ENCODE measurements at regions not wholly inside any gene's neighbourhood (a gene's known extent, or its start where the extent isn't known, plus 50 kb on each side); places are given as distances from the start of the nearest gene placed in this dataset.

DNA sequence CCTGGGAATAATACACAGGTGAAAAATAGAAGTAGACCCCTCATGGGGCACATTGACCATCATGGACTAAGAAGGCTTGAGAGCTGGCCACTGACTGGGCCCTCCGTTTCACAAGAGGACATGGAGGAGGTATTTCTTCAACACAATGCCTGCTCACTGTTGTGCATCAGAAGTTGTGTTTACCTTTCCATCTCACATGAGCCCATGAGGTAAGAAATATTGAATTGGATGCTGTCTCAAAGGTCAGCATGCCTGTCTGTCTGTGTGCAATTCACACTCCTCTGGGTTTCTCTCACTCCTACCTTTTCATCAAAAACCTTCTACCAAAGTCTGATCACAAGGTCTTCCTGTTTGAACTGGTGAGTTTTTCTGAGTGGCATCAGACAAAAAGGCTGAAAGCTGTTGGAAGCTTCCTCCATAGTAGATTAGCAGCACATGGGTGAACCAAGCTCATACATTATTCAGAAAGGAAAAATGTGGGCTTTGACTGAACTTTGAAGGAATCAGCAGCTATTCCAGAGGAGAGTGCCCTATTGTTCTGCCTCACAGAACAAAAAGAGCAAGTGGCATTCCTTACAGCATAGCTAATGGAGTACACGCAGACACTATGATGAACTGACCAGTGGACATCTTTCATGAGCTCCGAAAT, 143.2 kb upstream of the RND3 start:
- Histone ChIP-seq H3K14ac (ENCODE audit: insufficient read depth, low read length) (no peak overlapping the region), H3K23ac (ENCODE audit: insufficient read length, low read depth, low read length) (no peak overlapping the region), H3K4ac (ENCODE audit: low read depth, low read length) (no peak overlapping the region), H2BK5ac (ENCODE audit: insufficient read length, low read length) (no peak overlapping the region), H3K23me2 (ENCODE audit: insufficient read length, low read depth, low read length, poor library complexity, severe bottlenecking) (no peaks in the 10 kb centered on the region), H2AK5ac (ENCODE audit: insufficient read length, low read length) (no peak overlapping the region), H3T11ph (ENCODE audit: low read length) (no peak overlapping the region), H4K8ac (replicated peaks; ENCODE audit: insufficient read length, low read depth, low read length) (no peak overlapping the region), H2BK120ac (ENCODE audit: low read depth, low read length, poor library complexity, severe bottlenecking) (no peak overlapping the region), H3K9ac (ENCODE audit: extremely low read depth, insufficient read length, low read length) (no peak overlapping the region), H4K5ac (ENCODE audit: insufficient read length, low read depth, low read length) (no peak overlapping the region), H3K79me2 (ENCODE audit: insufficient read depth, low read length) (no peaks in the 10 kb centered on the region), H3K9me3 (ENCODE audit: control insufficient read depth, low read depth, low read length) (no peaks in the 10 kb centered on the region), H3K4me2 (ENCODE audit: insufficient read depth, insufficient read length, low read length) (no peak overlapping the region), H4K20me1 (ENCODE audit: control insufficient read depth, insufficient read depth, insufficient read length) (no peaks in the 10 kb centered on the region), H2BK20ac (ENCODE audit: low read depth, low read length, poor library complexity, severe bottlenecking) (no peak overlapping the region), H3K27me3 (ENCODE audit: insufficient read depth, low read length) (no peaks in the 10 kb centered on the region), H3K18ac (ENCODE audit: insufficient read length, low read depth, low read length) (no peak overlapping the region), H3K27ac (ENCODE audit: insufficient read length, low read depth, low read length) (no peak overlapping the region), H2BK15ac (ENCODE audit: low read depth, low read length) (no peak overlapping the region), H3K56ac (ENCODE audit: insufficient read length, low read depth, low read length) (no peak overlapping the region), H3K79me1 (ENCODE audit: insufficient read depth, low read depth, low read length, poor library complexity, severe bottlenecking) (no peaks in the 10 kb centered on the region), H3K4me1 (ENCODE audit: insufficient read depth, low read length) (no peaks in the 10 kb centered on the region), H2AFZ (ENCODE audit: low read length) (no peak overlapping the region), H4K91ac (ENCODE audit: insufficient read length, low read depth, low read length) (no peak overlapping the region), H2BK12ac (ENCODE audit: insufficient read length, low read depth, low read length) (no peak overlapping the region)
- Mint-ChIP-seq H3K36me3 (ENCODE audit: insufficient read depth in 1 of 3, low read depth in 3 of 3) (peaks cover 0 to 7% (median 0%) of the 10 kb centered on the region in 3 experiments; a peak in 4 of 7 replicates), H3K4me1 (peaks cover 0 to 6% of the 10 kb centered on the region in 2 experiments; a peak in 2 of 4 replicates), H3K27ac (no peak overlapping the region), H3K27me3 (ENCODE audit: low read depth) (no peaks in the 10 kb centered on the region), H3K9me3 (peaks cover 0 to 10% of the 10 kb centered on the region in 2 experiments; a peak in 2 of 5 replicates), H3K4me3 (no peak overlapping the region)
- DNase-seq = no peak
- WGBS (ENCODE audit: extremely low coverage, insufficient read length, low lambda C conversion rate) = no CpG with 5 or more reads among the region's 3 CpGs
- TF ChIP-seq, protein P1, sequence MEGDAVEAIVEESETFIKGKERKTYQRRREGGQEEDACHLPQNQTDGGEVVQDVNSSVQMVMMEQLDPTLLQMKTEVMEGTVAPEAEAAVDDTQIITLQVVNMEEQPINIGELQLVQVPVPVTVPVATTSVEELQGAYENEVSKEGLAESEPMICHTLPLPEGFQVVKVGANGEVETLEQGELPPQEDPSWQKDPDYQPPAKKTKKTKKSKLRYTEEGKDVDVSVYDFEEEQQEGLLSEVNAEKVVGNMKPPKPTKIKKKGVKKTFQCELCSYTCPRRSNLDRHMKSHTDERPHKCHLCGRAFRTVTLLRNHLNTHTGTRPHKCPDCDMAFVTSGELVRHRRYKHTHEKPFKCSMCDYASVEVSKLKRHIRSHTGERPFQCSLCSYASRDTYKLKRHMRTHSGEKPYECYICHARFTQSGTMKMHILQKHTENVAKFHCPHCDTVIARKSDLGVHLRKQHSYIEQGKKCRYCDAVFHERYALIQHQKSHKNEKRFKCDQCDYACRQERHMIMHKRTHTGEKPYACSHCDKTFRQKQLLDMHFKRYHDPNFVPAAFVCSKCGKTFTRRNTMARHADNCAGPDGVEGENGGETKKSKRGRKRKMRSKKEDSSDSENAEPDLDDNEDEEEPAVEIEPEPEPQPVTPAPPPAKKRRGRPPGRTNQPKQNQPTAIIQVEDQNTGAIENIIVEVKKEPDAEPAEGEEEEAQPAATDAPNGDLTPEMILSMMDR (conservative IDR thresholded peaks at IDR 0.05) = no peak

Data from H9 (cell line).